Peyer's patch (tissue), 4 donors: ENCODE measurements at regions not wholly inside any gene's neighbourhood (a gene's known extent, or its start where the extent isn't known, plus 50 kb on each side); places are given as distances from the start of the nearest gene placed in this dataset.

ENCODE experiments used
- DNase-seq, 3 donors: peaks; one replicate each; pipeline ENCODE4 v3.0.0-alpha.2; 2017 to 2019
- H3K27ac ChIP-seq, 4 donors: fragments of 200-600 bp; sonication (generic); one replicate each; pipeline ENCODE4 v1.5.1; 2016 to 2019
- H3K27me3 ChIP-seq, 2 donors: fragments of 200-600 bp; sonication (generic); one replicate each; pipeline ENCODE4 v1.5.1; 2019
- H3K36me3 ChIP-seq, 3 donors: fragments of 200-600 bp; sonication (generic); one replicate each; pipeline ENCODE4 v1.5.1; 2016 to 2019
- H3K4me1 ChIP-seq, 4 donors: fragments of 200-600 bp; sonication (generic); one replicate each; pipeline ENCODE4 v1.5.1; 2016 to 2019
- H3K4me3 ChIP-seq, 4 donors: fragments of 200-600 bp; sonication (generic); 1 replicate in 3 of 4; 2 replicates in 1 of 4; pipeline ENCODE4 v1.5.1; 2016 to 2019; ENCODE audit warnings: mild to moderate bottlenecking in 1 of 4
- H3K9me3 ChIP-seq, 4 donors: fragments of 200-600 bp; sonication (generic); one replicate each; pipeline ENCODE4 v1.5.1; 2016 to 2019; ENCODE audit warnings: mild to moderate bottlenecking in 1 of 4
- CTCF ChIP-seq, 6 experiments: fragments of 450-650 bp in 4 of 6; fragments of 200-600 bp in 2 of 6; sonication (generic) in 1 of 6; IDR thresholded peaks; one replicate each; pipeline ENCODE4 v1.5.1; 2017 to 2019; ENCODE audit warnings: antibody characterized with exemption in 6 of 6, mild to moderate bottlenecking in 3 of 6, moderate library complexity in 1 of 6
- POLR2A ChIP-seq, 2 donors: fragments of 450-650 bp; IDR thresholded peaks; one replicate each; pipeline ENCODE4 v1.5.1; 2017; ENCODE audit warnings: antibody characterized with exemption in 2 of 2, mild to moderate bottlenecking in 2 of 2, moderate library complexity in 2 of 2

GRCh38 chr6:66403966-66404365, 696.9 kb upstream of the EYS start:
- Histone ChIP-seq H3K27me3 (no peaks in the 10 kb centered on the region), H3K36me3 (no peaks in the 10 kb centered on the region), H3K9me3 (no peaks in the 10 kb centered on the region), H3K4me1 (no peaks in the 10 kb centered on the region), H3K27ac (no peak overlapping the region), H3K4me3 (no peak overlapping the region)
- no peak for DNase-seq
- no peak for TF ChIP-seq POLR2A (IDR thresholded peaks at IDR 0.05)
- no peak for TF ChIP-seq CTCF (IDR thresholded peaks at IDR 0.05)

GRCh38 chr6:66402873-66403272, 695.8 kb upstream of the EYS start:
- TF ChIP-seq CTCF (IDR thresholded peaks at IDR 0.05), result no peak
- no peak for TF ChIP-seq POLR2A (IDR thresholded peaks at IDR 0.05)
- no peak overlapping the region for H3K4me3 ChIP-seq
- H3K27ac ChIP-seq, result no peak overlapping the region
- H3K27me3 ChIP-seq, result no peaks in the 10 kb centered on the region
- DNase-seq, result no peak
- H3K9me3 ChIP-seq, result no peaks in the 10 kb centered on the region
- H3K4me1 ChIP-seq, result no peaks in the 10 kb centered on the region
- no peaks in the 10 kb centered on the region for H3K36me3 ChIP-seq

GRCh38 chr6:66396549-66396948, 689.5 kb upstream of the EYS start:
- no peaks in the 10 kb centered on the region for H3K9me3 ChIP-seq
- H3K36me3 ChIP-seq, result no peaks in the 10 kb centered on the region
- no peak for TF ChIP-seq POLR2A (IDR thresholded peaks at IDR 0.05)
- no peak for TF ChIP-seq CTCF (IDR thresholded peaks at IDR 0.05)
- DNase-seq, result no peak
- no peak overlapping the region for H3K27ac ChIP-seq
- no peaks in the 10 kb centered on the region for H3K4me1 ChIP-seq
- H3K4me3 ChIP-seq, result no peak overlapping the region
- H3K27me3 ChIP-seq, result no peaks in the 10 kb centered on the region

GRCh38 chr6:66396145-66396544, 689.1 kb upstream of the EYS start:
- TF ChIP-seq POLR2A (IDR thresholded peaks at IDR 0.05) (no peak), CTCF (IDR thresholded peaks at IDR 0.05) (no peak)
- no peaks in the 10 kb centered on the region for H3K4me1 ChIP-seq
- no peak for DNase-seq
- no peaks in the 10 kb centered on the region for H3K36me3 ChIP-seq
- no peak overlapping the region for H3K4me3 ChIP-seq
- H3K9me3 ChIP-seq, result no peaks in the 10 kb centered on the region
- H3K27me3 ChIP-seq, result no peaks in the 10 kb centered on the region
- no peak overlapping the region for H3K27ac ChIP-seq

- Histone ChIP-seq H3K9me3 (no peaks in the 10 kb centered on the region), H3K36me3 (no peaks in the 10 kb centered on the region), H3K4me1 (no peaks in the 10 kb centered on the region), H3K27ac (no peak overlapping the region), H3K4me3 (no peak overlapping the region), H3K27me3 (no peaks in the 10 kb centered on the region)
- DNase-seq, result no peak
- TF ChIP-seq POLR2A (IDR thresholded peaks at IDR 0.05) (no peak), CTCF (IDR thresholded peaks at IDR 0.05) (no peak)
Measured at GRCh38 chr6:66390393-66390792, 683.4 kb upstream of the EYS start.

GRCh38 chr6:66376001-66376400, 669.0 kb upstream of the EYS start:
- DNase-seq, result no peak
- Histone ChIP-seq H3K9me3 (no peaks in the 10 kb centered on the region), H3K4me3 (no peak overlapping the region), H3K27me3 (no peaks in the 10 kb centered on the region), H3K4me1 (no peaks in the 10 kb centered on the region), H3K27ac (no peak overlapping the region), H3K36me3 (no peaks in the 10 kb centered on the region)
- TF ChIP-seq POLR2A (IDR thresholded peaks at IDR 0.05) (no peak), CTCF (IDR thresholded peaks at IDR 0.05) (no peak)
